Muscle layer of colon (tissue), 2 donors: ENCODE measurements at regions not wholly inside any gene's neighbourhood (a gene's known extent, or its start where the extent isn't known, plus 50 kb on each side); places are given as distances from the start of the nearest gene placed in this dataset.

ENCODE experiments used
- H3K27ac ChIP-seq: one replicate; pipeline ENCODE4 v1.7.0; 2013; ENCODE audit warnings: low read depth, mild to moderate bottlenecking, low read length, moderate library complexity
- H3K27me3 ChIP-seq, 2 donors: one replicate each; pipeline ENCODE4 v1.7.0; 2013; ENCODE audit warnings: low read length in 2 of 2, mild to moderate bottlenecking in 2 of 2; ENCODE audit not compliant: insufficient read depth in 2 of 2, control insufficient read depth in 1 of 2
- H3K36me3 ChIP-seq: one replicate; pipeline ENCODE4 v1.7.0; 2013; ENCODE audit warnings: mild to moderate bottlenecking, low read length; ENCODE audit not compliant: insufficient read depth
- H3K4me1 ChIP-seq: one replicate; pipeline ENCODE4 v1.7.0; 2013; ENCODE audit warnings: mild to moderate bottlenecking, low read length; ENCODE audit not compliant: insufficient read depth
- H3K4me3 ChIP-seq, 2 donors: one replicate each; pipeline ENCODE4 v1.7.0; 2013; ENCODE audit warnings: low read length in 2 of 2, low read depth in 1 of 2, mild to moderate bottlenecking in 1 of 2, moderate library complexity in 1 of 2
- H3K9ac ChIP-seq: one replicate; pipeline ENCODE4 v1.7.0; 2013; ENCODE audit warnings: low read length
- H3K9me3 ChIP-seq: one replicate; pipeline ENCODE4 v1.7.0; 2013; ENCODE audit warnings: mild to moderate bottlenecking, low read length
- donor health status: abdominal sarcoma.
- donor health status: Adenocarcinoma of cecum.

GRCh38 chr2:238598802-238599530 lies 172.2 kb downstream of the ASB1 start:
- Histone ChIP-seq H3K4me3 (no peak overlapping the region), H3K27me3 (no peaks in the 10 kb centered on the region), H3K9me3 (no peaks in the 10 kb centered on the region), H3K9ac (no peak overlapping the region), H3K27ac (no peak overlapping the region), H3K36me3 (no peaks in the 10 kb centered on the region), H3K4me1 (peaks cover 59% of the 10 kb centered on the region)

DNA sequence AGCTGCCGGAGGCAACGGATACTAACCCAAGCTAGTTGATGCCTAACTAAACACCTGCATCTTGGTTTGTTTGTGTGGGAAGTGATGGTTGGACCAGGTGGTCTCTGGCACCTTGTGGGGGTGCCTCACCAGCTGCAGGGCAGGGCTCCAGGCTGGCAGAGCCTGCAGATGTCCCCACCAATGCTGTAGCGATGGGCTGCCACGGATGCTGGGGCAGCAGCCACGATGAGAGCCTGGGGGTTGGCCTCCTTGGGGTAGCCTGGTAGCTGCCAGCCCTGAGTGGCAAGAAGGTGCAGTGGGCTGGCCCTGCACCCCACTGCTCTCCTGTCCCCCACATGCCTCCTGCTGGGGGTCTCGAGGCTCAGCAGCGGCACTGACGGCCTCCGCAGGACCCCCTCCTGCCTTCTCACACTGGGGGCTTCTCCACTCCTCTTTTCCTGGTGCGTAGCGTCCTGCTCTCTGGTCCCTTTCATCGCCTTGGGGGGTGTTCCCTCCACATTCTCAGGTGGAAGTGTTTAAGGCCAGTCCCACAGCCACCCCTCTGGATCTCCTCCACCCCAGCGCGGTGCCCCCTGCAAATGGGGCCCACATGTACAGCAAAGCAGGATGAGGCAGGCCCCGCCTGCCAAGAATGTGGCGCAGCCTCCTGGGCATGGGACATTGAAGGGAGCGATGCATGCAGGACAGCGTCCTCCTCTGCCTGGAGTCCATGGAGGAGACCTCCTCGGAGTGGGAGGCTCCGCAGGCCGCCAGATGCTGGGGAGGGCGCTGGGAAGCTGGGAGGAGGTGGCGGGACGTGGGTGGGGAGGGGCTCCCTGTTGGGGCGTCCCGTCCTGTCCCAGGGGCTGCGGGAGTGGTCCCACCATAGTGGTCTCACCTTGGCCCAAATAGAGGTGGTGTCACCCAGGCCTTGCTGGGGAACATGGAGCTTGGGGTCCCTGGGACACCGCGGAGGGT lies 173.1 kb downstream of the ASB1 start:
- Histone ChIP-seq H3K4me3 (no peak overlapping the region), H3K36me3 (no peaks in the 10 kb centered on the region), H3K27me3 (no peaks in the 10 kb centered on the region), H3K4me1 (peaks cover 59% of the 10 kb centered on the region), H3K27ac (no peak overlapping the region), H3K9ac (no peak overlapping the region), H3K9me3 (no peaks in the 10 kb centered on the region)

DNA sequence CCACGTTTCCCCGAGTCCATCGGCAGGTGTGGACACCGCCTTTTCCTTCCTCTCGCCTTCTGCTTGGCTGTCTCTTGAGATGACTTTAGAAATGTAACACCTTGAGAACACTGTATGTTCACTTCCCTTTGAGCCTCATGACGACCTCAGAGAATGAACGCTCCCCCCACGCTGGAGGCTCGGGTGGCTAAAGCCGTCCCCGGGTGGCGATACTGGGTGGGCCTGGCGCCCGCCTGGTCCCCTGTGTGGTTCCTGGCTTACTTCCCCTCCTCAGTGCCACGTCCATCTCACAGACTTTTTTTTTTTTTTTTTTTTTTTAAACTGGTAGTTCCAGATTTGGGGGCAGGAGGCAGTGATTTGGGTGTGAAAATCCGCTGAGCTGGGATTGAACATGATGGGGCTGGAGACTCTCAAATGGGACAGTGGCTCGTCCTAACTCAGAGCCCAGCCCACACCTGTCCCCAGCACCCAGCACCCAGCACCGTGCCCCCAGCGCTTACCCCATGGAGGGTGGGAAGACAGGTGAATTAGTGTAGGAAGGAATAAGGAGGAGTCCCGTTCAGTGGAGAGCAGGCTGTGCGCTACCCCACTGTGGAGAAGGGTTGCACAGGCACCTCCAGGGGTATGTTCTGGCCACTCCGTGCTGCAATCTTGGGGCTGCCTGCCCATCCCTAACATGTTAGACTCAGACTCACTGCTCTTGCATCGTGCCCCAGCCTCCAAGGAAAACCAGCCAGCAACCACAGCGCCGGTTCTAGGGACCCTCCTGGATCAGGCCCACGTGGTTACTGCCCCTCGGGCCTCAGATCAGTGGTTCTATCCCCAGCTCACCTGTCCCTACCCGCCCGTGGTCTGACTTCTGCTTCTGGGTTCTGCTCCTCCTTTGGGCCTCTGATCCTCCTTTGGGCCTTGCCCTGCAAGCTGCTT lies 174.0 kb downstream of the ASB1 start:
- Histone ChIP-seq H3K4me3 (peak overlapping the region in 1 of 2 donors; percentile 21), H3K4me1 (peaks cover 59% of the 10 kb centered on the region), H3K9me3 (no peaks in the 10 kb centered on the region), H3K27ac (peak overlapping the region; percentile 35), H3K27me3 (no peaks in the 10 kb centered on the region), H3K9ac (no peak overlapping the region), H3K36me3 (no peaks in the 10 kb centered on the region)

- H3K4me3 ChIP-seq = peak overlapping the region in 1 of 2 donors; percentile 21
- H3K9me3 ChIP-seq = no peaks in the 10 kb centered on the region
- no peaks in the 10 kb centered on the region for H3K27me3 ChIP-seq
- no peak overlapping the region for H3K9ac ChIP-seq
- peak overlapping the region; percentile 60 for H3K27ac ChIP-seq
- H3K4me1 ChIP-seq = peaks cover 51% of the 10 kb centered on the region
- no peaks in the 10 kb centered on the region for H3K36me3 ChIP-seq
These were observed 174.9 kb downstream of the ASB1 start for GRCh38 chr2:238601433-238602222.

DNA sequence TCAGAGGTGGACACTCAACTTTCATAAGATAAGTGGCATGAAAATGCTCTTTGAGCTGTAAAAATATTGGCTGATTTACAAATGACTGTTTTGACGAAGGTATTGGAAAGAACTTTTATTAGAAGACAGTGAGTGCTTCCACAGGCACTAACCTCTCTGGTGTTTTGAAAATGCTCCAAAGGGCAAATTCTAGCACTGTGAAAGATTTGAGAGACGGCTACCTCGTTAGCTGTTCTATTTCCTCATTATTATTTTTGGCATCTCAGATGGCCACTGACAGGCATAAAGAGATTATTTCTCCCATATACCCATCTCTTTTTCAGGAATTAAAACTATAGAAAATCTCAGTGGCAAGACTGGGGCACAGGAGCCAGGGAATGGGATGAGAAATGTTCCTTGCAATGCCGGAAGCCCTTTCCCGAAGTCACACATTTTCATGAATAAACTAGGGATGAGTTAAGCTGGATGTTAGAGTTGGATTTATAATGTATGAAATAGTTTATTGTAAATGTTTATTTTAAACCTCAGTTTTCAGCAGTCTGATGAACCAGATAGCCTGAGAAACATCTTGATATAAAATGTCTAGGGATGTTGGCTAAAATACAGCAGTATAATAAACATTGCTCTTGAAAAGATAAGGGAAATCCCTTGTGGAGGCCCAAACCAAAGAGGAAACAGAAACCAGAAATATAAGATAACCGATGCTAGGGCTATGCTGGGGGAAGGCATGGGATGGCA lies 175.7 kb downstream of the ASB1 start:
- H3K27me3 ChIP-seq = no peaks in the 10 kb centered on the region
- no peaks in the 10 kb centered on the region for H3K9me3 ChIP-seq
- H3K9ac ChIP-seq = no peak overlapping the region
- H3K36me3 ChIP-seq = no peaks in the 10 kb centered on the region
- H3K4me3 ChIP-seq = no peak overlapping the region
- H3K4me1 ChIP-seq = peaks cover 44% of the 10 kb centered on the region
- peak overlapping the region; percentile 60 for H3K27ac ChIP-seq

GRCh38 chr2:238603596-238603995 lies 176.9 kb downstream of the ASB1 start:
- Histone ChIP-seq H3K9ac (no peak overlapping the region), H3K36me3 (no peaks in the 10 kb centered on the region), H3K4me1 (peaks cover 32% of the 10 kb centered on the region), H3K27ac (no peak overlapping the region), H3K9me3 (no peaks in the 10 kb centered on the region), H3K27me3 (no peaks in the 10 kb centered on the region), H3K4me3 (no peak overlapping the region)

DNA sequence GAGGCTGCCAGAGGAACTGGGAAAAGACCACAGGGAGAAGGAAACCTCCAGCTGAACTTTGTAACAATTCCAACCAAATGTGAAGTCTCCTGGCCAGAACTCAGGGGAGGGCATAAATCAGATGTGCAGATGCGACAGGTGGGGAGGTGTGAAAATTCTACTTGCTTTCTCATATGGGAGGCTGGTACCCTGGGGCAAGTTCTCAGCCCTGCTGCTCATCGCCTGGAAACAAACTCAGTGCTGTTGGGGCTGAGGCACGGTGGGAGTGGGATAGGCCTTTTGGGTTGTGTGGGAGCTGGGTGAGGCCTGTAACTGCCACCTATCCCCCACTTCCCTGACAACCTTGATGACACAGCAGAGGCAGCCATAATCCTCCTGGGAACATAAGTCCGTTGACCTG lies 179.6 kb downstream of the ASB1 start:
- no peak overlapping the region for H3K27ac ChIP-seq
- H3K4me1 ChIP-seq = peaks cover 20% of the 10 kb centered on the region
- H3K4me3 ChIP-seq = no peak overlapping the region
- H3K9ac ChIP-seq = no peak overlapping the region
- no peaks in the 10 kb centered on the region for H3K36me3 ChIP-seq
- H3K27me3 ChIP-seq = no peaks in the 10 kb centered on the region
- no peaks in the 10 kb centered on the region for H3K9me3 ChIP-seq

GRCh38 chr2:238613610-238614009 lies 186.9 kb downstream of the ASB1 start:
- Histone ChIP-seq H3K9me3 (no peaks in the 10 kb centered on the region), H3K27ac (no peak overlapping the region), H3K27me3 (no peaks in the 10 kb centered on the region), H3K4me3 (no peak overlapping the region), H3K4me1 (no peaks in the 10 kb centered on the region), H3K9ac (no peak overlapping the region), H3K36me3 (no peaks in the 10 kb centered on the region)

GRCh38 chr2:238614376-238614775 lies 187.6 kb downstream of the ASB1 start:
- H3K9me3 ChIP-seq = no peaks in the 10 kb centered on the region
- H3K27ac ChIP-seq = no peak overlapping the region
- H3K9ac ChIP-seq = no peak overlapping the region
- H3K4me1 ChIP-seq = no peaks in the 10 kb centered on the region
- H3K36me3 ChIP-seq = no peaks in the 10 kb centered on the region
- no peaks in the 10 kb centered on the region for H3K27me3 ChIP-seq
- no peak overlapping the region for H3K4me3 ChIP-seq

GRCh38 chr2:238615187-238615586 lies 188.5 kb downstream of the ASB1 start:
- no peaks in the 10 kb centered on the region for H3K27me3 ChIP-seq
- H3K9ac ChIP-seq = no peak overlapping the region
- no peak overlapping the region for H3K4me3 ChIP-seq
- no peaks in the 10 kb centered on the region for H3K36me3 ChIP-seq
- H3K27ac ChIP-seq = no peak overlapping the region
- no peaks in the 10 kb centered on the region for H3K9me3 ChIP-seq
- H3K4me1 ChIP-seq = no peaks in the 10 kb centered on the region
